HG03159 (cell line): ENCODE measurements at regions not wholly inside any gene's neighbourhood (a gene's known extent, or its start where the extent isn't known, plus 50 kb on each side); places are given as distances from the start of the nearest gene placed in this dataset.

Source experiments
- ATAC-seq: cut with Tn5 transposase; IDR thresholded peaks from one replicate; pipeline ENCODE4 v1.9.1; 2021; ENCODE audit warnings: mild to moderate bottlenecking, moderate library complexity; ENCODE audit not compliant: unreplicated experiment

GRCh38 chr11:70696564-70696963, 298.2 kb downstream of the CTTN start:
- ATAC-seq: no peak

GRCh38 chr11:70697701-70698100, 299.4 kb downstream of the CTTN start:
- no peak for ATAC-seq

- no peak for ATAC-seq
These were observed 300.5 kb downstream of the CTTN start for GRCh38 chr11:70698871-70699270.

- no peak for ATAC-seq
These were observed 301.2 kb downstream of the CTTN start for GRCh38 chr11:70699294-70700221.

GRCh38 chr11:70700453-70700852, 302.1 kb downstream of the CTTN start:
- no peak for ATAC-seq

- ATAC-seq: no peak
These were observed 302.5 kb downstream of the CTTN start for GRCh38 chr11:70700871-70701270.

- ATAC-seq: no peak
These were observed 303.8 kb downstream of the CTTN start for GRCh38 chr11:70702040-70702648.

- ATAC-seq: no peak
These were observed 305.1 kb downstream of the CTTN start for GRCh38 chr11:70703141-70704064.

GRCh38 chr11:70705097-70705496, 306.8 kb downstream of the CTTN start:
- no peak for ATAC-seq

- ATAC-seq: no peak
These were observed 307.6 kb downstream of the CTTN start for GRCh38 chr11:70705930-70706329.

GRCh38 chr11:70707821-70708220, 309.5 kb downstream of the CTTN start:
- no peak for ATAC-seq

- no peak for ATAC-seq
These were observed 311.3 kb downstream of the CTTN start for GRCh38 chr11:70709596-70709995.

- ATAC-seq: no peak
These were observed 311.9 kb downstream of the CTTN start for GRCh38 chr11:70710192-70710591.

GRCh38 chr11:70710601-70711000, 312.3 kb downstream of the CTTN start:
- no peak for ATAC-seq

- ATAC-seq: no peak
These were observed 313.0 kb downstream of the CTTN start for GRCh38 chr11:70711095-70711910.

GRCh38 chr11:70711911-70712185, 313.5 kb downstream of the CTTN start:
- no peak for ATAC-seq

- no peak for ATAC-seq
These were observed 314.1 kb downstream of the CTTN start for GRCh38 chr11:70712471-70712870.

GRCh38 chr11:70713086-70713835, 314.9 kb downstream of the CTTN start:
- no peak for ATAC-seq

GRCh38 chr11:70713988-70714665, 315.8 kb downstream of the CTTN start:
- no peak for ATAC-seq
